ENCODE measurements at regions not wholly inside any gene's neighbourhood (a gene's known extent, or its start where the extent isn't known, plus 50 kb on each side); places are given as distances from the start of the nearest gene placed in this dataset.

DNA sequence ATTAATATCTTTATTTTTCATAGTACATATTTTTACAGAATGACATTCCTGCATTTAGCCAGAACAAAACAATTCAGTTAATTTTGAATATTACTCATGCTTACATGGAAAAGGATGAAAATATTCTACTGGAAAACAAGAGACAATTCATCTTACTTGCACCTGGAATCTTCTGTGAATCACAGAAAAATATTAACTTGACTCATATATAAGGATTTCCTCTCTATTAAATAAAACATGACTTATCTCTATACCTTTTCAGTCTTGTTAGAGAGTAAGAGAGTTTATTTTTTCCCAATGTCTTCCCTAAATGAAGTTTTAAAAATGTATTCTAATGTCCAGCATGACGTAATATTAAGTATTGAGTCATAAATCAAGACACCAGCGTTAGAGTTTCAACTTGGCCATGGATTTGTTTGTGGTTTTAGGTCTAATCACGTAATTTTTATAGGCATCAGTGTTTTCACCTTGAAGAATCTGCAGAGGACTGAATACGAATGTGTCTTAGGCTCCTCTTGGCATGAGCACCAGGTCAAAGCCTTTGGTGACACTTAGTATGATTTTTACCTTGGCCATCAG lies 445.1 kb upstream of the JAG1 start:
- no peak overlapping the region for H3K27ac ChIP-seq
- H3K27me3 ChIP-seq: no peaks in the 10 kb centered on the region
- no peaks in the 10 kb centered on the region for H3K4me1 ChIP-seq
- DNase-seq: no peak
- H3K9me3 ChIP-seq: no peaks in the 10 kb centered on the region
- no peak overlapping the region for H3K4me3 ChIP-seq
- no peaks in the 10 kb centered on the region for H3K36me3 ChIP-seq
- no peak for TF ChIP-seq POLR2A (IDR thresholded peaks at IDR 0.05)
- TF ChIP-seq, protein P1, sequence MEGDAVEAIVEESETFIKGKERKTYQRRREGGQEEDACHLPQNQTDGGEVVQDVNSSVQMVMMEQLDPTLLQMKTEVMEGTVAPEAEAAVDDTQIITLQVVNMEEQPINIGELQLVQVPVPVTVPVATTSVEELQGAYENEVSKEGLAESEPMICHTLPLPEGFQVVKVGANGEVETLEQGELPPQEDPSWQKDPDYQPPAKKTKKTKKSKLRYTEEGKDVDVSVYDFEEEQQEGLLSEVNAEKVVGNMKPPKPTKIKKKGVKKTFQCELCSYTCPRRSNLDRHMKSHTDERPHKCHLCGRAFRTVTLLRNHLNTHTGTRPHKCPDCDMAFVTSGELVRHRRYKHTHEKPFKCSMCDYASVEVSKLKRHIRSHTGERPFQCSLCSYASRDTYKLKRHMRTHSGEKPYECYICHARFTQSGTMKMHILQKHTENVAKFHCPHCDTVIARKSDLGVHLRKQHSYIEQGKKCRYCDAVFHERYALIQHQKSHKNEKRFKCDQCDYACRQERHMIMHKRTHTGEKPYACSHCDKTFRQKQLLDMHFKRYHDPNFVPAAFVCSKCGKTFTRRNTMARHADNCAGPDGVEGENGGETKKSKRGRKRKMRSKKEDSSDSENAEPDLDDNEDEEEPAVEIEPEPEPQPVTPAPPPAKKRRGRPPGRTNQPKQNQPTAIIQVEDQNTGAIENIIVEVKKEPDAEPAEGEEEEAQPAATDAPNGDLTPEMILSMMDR (IDR thresholded peaks at IDR 0.05): no peak

DNA sequence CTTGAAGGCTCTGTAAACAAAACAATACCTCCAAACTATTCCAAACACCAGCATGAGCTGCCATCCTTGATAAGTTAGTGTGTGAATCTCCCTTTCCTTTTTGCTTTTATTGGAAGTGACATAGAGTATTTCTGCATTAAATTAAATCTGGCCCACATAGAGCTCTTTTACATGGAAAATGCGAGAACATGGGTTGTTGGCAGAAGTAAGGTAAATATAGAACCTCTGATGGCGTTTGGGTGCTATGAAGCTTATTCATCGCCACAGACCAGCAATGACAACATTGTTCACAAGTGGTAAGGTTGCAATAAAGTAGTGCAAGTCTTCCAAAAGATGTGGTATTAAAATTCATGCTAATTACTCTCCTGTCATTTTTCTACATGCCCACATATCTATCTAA lies 445.8 kb upstream of the JAG1 start:
- Histone ChIP-seq H3K9me3 (no peaks in the 10 kb centered on the region), H3K4me1 (no peaks in the 10 kb centered on the region), H3K4me3 (no peak overlapping the region), H3K36me3 (no peaks in the 10 kb centered on the region), H3K27me3 (no peaks in the 10 kb centered on the region), H3K27ac (no peak overlapping the region)
- DNase-seq: no peak
- TF ChIP-seq POLR2A (IDR thresholded peaks at IDR 0.05): no peak
- TF ChIP-seq, protein P1 (IDR thresholded peaks at IDR 0.05): no peak

DNA sequence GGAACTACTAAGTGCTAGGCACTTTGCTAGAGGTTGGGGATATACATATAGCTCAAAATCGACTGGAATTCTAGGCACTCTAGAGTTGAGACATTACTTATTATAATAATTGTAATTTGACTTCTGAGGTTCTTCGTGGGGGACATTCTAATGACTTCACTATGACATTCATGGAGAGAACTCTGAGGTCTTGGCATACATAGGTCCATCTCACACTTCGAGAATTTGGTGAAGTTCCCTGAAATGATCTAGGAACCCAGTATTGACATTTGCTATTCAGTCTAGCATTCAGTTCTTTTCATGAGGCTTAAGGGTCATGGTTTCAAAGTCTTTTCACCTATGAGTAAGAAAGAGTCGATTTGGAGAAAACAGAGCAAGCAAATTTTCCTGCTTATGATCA lies 446.6 kb upstream of the JAG1 start:
- Histone ChIP-seq H3K27me3 (no peaks in the 10 kb centered on the region), H3K9me3 (no peaks in the 10 kb centered on the region), H3K36me3 (no peaks in the 10 kb centered on the region), H3K27ac (no peak overlapping the region), H3K4me1 (no peaks in the 10 kb centered on the region), H3K4me3 (no peak overlapping the region)
- no peak for DNase-seq
- TF ChIP-seq, protein P1 (IDR thresholded peaks at IDR 0.05): no peak
- TF ChIP-seq POLR2A (IDR thresholded peaks at IDR 0.05): no peak

GRCh38 chr20:11124849-11125505 lies 451.2 kb upstream of the JAG1 start:
- TF ChIP-seq POLR2A (IDR thresholded peaks at IDR 0.05): no peak
- TF ChIP-seq, protein P1 (IDR thresholded peaks at IDR 0.05): no peak
- H3K27ac ChIP-seq: no peak overlapping the region
- no peaks in the 10 kb centered on the region for H3K27me3 ChIP-seq
- no peaks in the 10 kb centered on the region for H3K9me3 ChIP-seq
- H3K4me1 ChIP-seq: no peaks in the 10 kb centered on the region
- no peak for DNase-seq
- H3K4me3 ChIP-seq: no peak overlapping the region
- H3K36me3 ChIP-seq: no peaks in the 10 kb centered on the region

DNA sequence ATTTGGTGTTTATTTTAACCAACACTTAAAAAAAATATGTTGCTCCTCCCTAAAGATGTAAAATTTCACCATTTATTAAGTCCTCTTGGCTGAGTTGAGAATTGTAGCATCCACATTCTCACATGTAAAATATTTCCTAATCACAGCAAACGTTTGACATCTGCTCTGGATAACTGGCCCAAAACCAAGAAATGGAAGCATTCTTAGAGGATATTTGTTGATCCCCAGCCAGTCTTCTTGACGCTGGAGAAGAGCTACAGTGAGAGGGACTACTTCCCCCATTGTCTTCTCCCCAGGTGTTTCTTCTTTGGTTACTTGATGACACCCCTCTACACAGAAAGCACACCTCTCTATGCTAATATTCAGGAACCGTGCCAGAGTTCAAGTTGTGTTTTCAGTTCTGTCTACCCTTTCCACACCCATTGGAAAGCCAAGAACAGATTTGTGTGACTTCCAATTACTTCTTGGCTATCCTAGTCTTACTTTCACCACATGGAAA lies 454.5 kb upstream of the JAG1 start:
- no peak overlapping the region for H3K4me3 ChIP-seq
- H3K4me1 ChIP-seq: no peaks in the 10 kb centered on the region
- no peaks in the 10 kb centered on the region for H3K9me3 ChIP-seq
- no peak for TF ChIP-seq POLR2A (IDR thresholded peaks at IDR 0.05)
- TF ChIP-seq, protein P1 (IDR thresholded peaks at IDR 0.05): no peak
- H3K36me3 ChIP-seq: no peaks in the 10 kb centered on the region
- no peak overlapping the region for H3K27ac ChIP-seq
- no peak for DNase-seq
- H3K27me3 ChIP-seq: no peaks in the 10 kb centered on the region

Data from Peyer's patch (tissue), 4 donors.